K562 (cell line): ENCODE measurements at regions not wholly inside any gene's neighbourhood (a gene's known extent, or its start where the extent isn't known, plus 50 kb on each side); places are given as distances from the start of the nearest gene placed in this dataset.

Experiments used
- BRF1 ChIP-seq: IDR thresholded peaks from 3 replicates; pipeline ENCODE4 v1.6.1; 2011; ENCODE audit warnings: borderline replicate concordance, mild to moderate bottlenecking; ENCODE audit not compliant: insufficient read length; ENCODE audit errors: extremely low read depth
- CBX5 ChIP-seq: IDR thresholded peaks from 2 replicates; pipeline ENCODE4 v1.6.1; 2014; ENCODE audit warnings: low read depth, borderline replicate concordance
- CBX8 ChIP-seq: fragments of 200-600 bp; sonication (generic); IDR thresholded peaks from 2 replicates; pipeline ENCODE4 v1.6.1; 2012; ENCODE audit warnings: borderline replicate concordance, mixed run types, low read depth, mild to moderate bottlenecking, moderate library complexity, mixed read lengths, low read length, control low read depth, inconsistent platforms; ENCODE audit not compliant: poor library complexity, severe bottlenecking; ENCODE audit errors: extremely low read depth
- CHD2 ChIP-seq: IDR thresholded peaks from 2 replicates; pipeline ENCODE4 v1.6.1; 2011; ENCODE audit warnings: low read depth, low read length
- ELF1 ChIP-seq: fragments of 200-800 bp; sonication (Bioruptor generic); IDR thresholded peaks from 2 replicates; pipeline ENCODE4 v1.6.1; 2016; ENCODE audit warnings: missing genetic modification characterization, missing compliant biosample characterization
- ESRRB ChIP-seq: fragments of 250-450 bp; sonication (Bioruptor Pico); IDR thresholded peaks from 2 replicates; pipeline ENCODE4 v1.5.0; 2020; ENCODE audit warnings: mild to moderate bottlenecking, moderate library complexity, borderline replicate concordance
- FOXJ2 ChIP-seq: fragments of 200-800 bp; sonication (Bioruptor generic); IDR thresholded peaks from 2 replicates; pipeline ENCODE4 v1.6.1; 2016; ENCODE audit warnings: missing genetic modification characterization, missing compliant biosample characterization
- FOXP1 ChIP-seq: sonication (generic); formaldehyde crosslinking; IDR thresholded peaks from 2 replicates; pipeline ENCODE4 v1.8.0; 2022; ENCODE audit warnings: mild to moderate bottlenecking, missing genetic modification reagents
- MCM3 ChIP-seq: fragments of 450-650 bp; IDR thresholded peaks from 2 replicates; pipeline ENCODE4 v1.6.1; 2016
- NCOA2 ChIP-seq, 2 experiments: fragments of 450-650 bp; IDR thresholded peaks; 2 replicates each; pipeline ENCODE4 v1.6.1; 2018; ENCODE audit warnings: mild to moderate bottlenecking in 2 of 2, moderate library complexity in 1 of 2; ENCODE audit not compliant: partially characterized antibody in 2 of 2
- NR2F6 ChIP-seq: fragments of 450-650 bp; formaldehyde crosslinking; IDR thresholded peaks from 2 replicates; pipeline ENCODE4 v1.4.0; 2020; ENCODE audit warnings: mild to moderate bottlenecking
- PHF20 ChIP-seq: fragments of 450-650 bp; IDR thresholded peaks from 2 replicates; pipeline ENCODE4 v1.6.1; 2018; ENCODE audit not compliant: partially characterized antibody
- PPARD ChIP-seq: fragments of 250-450 bp; sonication (Bioruptor Pico); IDR thresholded peaks from 2 replicates; pipeline ENCODE4 v1.8.0; 2022; ENCODE audit warnings: inconsistent platforms, mild to moderate bottlenecking, moderate library complexity
- TBP ChIP-seq: optimal IDR thresholded peaks from 2 replicates; pipeline ENCODE3; 2011; ENCODE audit warnings: low read depth, low read length, improper control_type of control experiment
- ZNF644 ChIP-seq: fragments of 200-800 bp; sonication (Bioruptor generic); IDR thresholded peaks from 2 replicates; pipeline ENCODE4 v1.6.1; 2016; ENCODE audit warnings: low read depth, missing genetic modification characterization, missing compliant biosample characterization
- ZNF717 ChIP-seq: fragments of 250-450 bp; sonication (Bioruptor Pico); IDR thresholded peaks from 2 replicates; pipeline ENCODE4 v1.5.0; 2021
- TF ChIP-seq, protein P1 (sequence below): conservative IDR thresholded peaks from 2 replicates; pipeline ENCODE4 v1.6.1; 2011; ENCODE audit warnings: low read depth, mild to moderate bottlenecking, low read length; ENCODE audit not compliant: control insufficient read depth
- TF ChIP-seq, protein P2 (sequence below): sonication (generic); formaldehyde crosslinking; IDR thresholded peaks from 2 replicates; pipeline ENCODE4 v1.8.0; 2022; ENCODE audit warnings: missing genetic modification reagents, mild to moderate bottlenecking, borderline replicate concordance
- TF ChIP-seq, protein P3 (sequence below): fragments of 200-800 bp; sonication (Bioruptor generic); IDR thresholded peaks from 2 replicates; pipeline ENCODE4 v1.6.1; 2017; ENCODE audit warnings: missing genetic modification characterization, missing compliant biosample characterization
- TF ChIP-seq, protein P4 (sequence below): sonication (generic); formaldehyde crosslinking; IDR thresholded peaks from 2 replicates; pipeline ENCODE4 v1.8.0; 2023; ENCODE audit warnings: missing genetic modification reagents, mild to moderate bottlenecking, borderline replicate concordance

DNA sequence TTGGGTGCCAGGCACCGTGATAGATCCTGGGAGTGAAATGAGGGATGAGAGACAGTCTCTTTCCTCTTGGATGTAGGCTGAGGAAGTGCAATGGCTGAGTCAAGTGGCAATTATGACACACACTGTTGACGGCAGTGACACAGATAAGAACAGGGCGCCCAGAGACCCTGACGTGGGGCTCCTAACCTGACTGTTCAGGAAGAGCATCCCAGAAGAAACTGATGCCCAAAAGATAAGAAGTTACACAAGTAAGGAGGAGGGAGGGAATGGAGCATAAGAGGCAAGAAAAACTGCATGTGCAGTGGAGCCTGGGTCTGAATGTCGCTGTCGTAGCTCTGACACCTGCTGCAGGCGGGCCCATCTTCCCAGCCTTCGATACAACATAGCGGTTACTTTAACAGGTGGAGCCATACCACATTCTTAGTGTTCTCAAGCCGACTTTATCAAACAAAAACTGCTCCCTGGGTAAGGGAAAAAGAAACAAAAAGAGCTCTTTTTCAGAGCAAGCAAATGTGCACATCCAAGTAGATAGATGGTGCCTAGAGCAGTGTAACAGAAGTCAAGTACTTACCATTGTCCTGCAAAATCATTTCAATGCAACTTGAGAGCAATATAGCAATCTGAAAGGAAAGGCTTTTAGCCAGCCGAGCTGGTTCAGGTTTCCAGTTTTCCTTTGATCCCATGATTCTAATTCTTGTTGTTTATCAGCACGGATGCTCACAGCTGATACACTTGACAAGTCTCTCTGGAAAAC is 463.9 kb upstream of the JARID2 start (continued):
- TF ChIP-seq, protein P1, sequence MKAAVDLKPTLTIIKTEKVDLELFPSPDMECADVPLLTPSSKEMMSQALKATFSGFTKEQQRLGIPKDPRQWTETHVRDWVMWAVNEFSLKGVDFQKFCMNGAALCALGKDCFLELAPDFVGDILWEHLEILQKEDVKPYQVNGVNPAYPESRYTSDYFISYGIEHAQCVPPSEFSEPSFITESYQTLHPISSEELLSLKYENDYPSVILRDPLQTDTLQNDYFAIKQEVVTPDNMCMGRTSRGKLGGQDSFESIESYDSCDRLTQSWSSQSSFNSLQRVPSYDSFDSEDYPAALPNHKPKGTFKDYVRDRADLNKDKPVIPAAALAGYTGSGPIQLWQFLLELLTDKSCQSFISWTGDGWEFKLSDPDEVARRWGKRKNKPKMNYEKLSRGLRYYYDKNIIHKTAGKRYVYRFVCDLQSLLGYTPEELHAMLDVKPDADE: no peak
- TF ChIP-seq FOXJ2 (tag) (peak; percentile 73), FOXP1 (CRISPR knock-in tag) (no peak), ESRRB (CRISPR knock-in tag) (no peak), BRF1 (no peak), CBX5 (peak; percentile 22; the same call in 1 of the 2 replicates), PPARD (CRISPR knock-in tag) (no peak), ZNF644 (tag) (no peak), CBX8 (no peak), NR2F6 (no peak), ELF1 (tag) (no peak), MCM3 (no peak), NCOA2 (IDR thresholded peaks at IDR 0.05; ENCODE audit: partially characterized antibody in 2 of 2) (no peak), PHF20 (no peak), CHD2 (no peak), ZNF717 (CRISPR knock-in tag) (no peak), TBP (no peak)
- TF ChIP-seq, protein P2, sequence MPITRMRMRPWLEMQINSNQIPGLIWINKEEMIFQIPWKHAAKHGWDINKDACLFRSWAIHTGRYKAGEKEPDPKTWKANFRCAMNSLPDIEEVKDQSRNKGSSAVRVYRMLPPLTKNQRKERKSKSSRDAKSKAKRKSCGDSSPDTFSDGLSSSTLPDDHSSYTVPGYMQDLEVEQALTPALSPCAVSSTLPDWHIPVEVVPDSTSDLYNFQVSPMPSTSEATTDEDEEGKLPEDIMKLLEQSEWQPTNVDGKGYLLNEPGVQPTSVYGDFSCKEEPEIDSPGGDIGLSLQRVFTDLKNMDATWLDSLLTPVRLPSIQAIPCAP: no peak
- TF ChIP-seq, protein P3, sequence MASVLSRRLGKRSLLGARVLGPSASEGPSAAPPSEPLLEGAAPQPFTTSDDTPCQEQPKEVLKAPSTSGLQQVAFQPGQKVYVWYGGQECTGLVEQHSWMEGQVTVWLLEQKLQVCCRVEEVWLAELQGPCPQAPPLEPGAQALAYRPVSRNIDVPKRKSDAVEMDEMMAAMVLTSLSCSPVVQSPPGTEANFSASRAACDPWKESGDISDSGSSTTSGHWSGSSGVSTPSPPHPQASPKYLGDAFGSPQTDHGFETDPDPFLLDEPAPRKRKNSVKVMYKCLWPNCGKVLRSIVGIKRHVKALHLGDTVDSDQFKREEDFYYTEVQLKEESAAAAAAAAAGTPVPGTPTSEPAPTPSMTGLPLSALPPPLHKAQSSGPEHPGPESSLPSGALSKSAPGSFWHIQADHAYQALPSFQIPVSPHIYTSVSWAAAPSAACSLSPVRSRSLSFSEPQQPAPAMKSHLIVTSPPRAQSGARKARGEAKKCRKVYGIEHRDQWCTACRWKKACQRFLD (CRISPR knock-in tag): no peak
- TF ChIP-seq, protein P4, sequence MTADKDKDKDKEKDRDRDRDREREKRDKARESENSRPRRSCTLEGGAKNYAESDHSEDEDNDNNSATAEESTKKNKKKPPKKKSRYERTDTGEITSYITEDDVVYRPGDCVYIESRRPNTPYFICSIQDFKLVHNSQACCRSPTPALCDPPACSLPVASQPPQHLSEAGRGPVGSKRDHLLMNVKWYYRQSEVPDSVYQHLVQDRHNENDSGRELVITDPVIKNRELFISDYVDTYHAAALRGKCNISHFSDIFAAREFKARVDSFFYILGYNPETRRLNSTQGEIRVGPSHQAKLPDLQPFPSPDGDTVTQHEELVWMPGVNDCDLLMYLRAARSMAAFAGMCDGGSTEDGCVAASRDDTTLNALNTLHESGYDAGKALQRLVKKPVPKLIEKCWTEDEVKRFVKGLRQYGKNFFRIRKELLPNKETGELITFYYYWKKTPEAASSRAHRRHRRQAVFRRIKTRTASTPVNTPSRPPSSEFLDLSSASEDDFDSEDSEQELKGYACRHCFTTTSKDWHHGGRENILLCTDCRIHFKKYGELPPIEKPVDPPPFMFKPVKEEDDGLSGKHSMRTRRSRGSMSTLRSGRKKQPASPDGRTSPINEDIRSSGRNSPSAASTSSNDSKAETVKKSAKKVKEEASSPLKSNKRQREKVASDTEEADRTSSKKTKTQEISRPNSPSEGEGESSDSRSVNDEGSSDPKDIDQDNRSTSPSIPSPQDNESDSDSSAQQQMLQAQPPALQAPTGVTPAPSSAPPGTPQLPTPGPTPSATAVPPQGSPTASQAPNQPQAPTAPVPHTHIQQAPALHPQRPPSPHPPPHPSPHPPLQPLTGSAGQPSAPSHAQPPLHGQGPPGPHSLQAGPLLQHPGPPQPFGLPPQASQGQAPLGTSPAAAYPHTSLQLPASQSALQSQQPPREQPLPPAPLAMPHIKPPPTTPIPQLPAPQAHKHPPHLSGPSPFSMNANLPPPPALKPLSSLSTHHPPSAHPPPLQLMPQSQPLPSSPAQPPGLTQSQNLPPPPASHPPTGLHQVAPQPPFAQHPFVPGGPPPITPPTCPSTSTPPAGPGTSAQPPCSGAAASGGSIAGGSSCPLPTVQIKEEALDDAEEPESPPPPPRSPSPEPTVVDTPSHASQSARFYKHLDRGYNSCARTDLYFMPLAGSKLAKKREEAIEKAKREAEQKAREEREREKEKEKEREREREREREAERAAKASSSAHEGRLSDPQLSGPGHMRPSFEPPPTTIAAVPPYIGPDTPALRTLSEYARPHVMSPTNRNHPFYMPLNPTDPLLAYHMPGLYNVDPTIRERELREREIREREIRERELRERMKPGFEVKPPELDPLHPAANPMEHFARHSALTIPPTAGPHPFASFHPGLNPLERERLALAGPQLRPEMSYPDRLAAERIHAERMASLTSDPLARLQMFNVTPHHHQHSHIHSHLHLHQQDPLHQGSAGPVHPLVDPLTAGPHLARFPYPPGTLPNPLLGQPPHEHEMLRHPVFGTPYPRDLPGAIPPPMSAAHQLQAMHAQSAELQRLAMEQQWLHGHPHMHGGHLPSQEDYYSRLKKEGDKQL (CRISPR knock-in tag): no peak
